HG03135 (cell line): ENCODE measurements at regions not wholly inside any gene's neighbourhood (a gene's known extent, or its start where the extent isn't known, plus 50 kb on each side); places are given as distances from the start of the nearest gene placed in this dataset.
A peak's percentile ranks its signal among the peaks of the same experiment; 100 is the strongest.

Experiments
- ATAC-seq: cut with Tn5 transposase; IDR thresholded peaks from one replicate; pipeline ENCODE4 v1.9.1; 2021; ENCODE audit warnings: mild to moderate bottlenecking, moderate library complexity; ENCODE audit not compliant: unreplicated experiment

DNA sequence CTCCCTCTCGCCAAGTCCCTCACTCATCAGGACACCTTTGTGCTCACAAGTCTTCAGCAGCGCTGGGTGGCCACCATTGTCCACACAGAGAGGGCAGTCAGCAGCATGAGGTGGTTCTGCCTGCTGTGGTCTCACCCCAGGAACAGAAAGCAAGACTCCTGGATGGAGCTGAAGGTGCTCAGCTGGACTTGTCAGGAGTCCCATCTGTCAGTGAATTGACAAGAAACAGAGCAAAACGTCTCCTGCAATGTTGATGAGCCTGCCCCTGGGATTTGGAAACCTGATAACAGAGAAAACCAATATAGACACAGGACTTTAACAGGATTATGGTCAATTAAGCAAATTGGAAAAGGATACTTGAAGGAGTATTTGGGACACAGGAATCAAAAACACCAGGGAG is 122.2 kb upstream of the PRSS58 start:
- ATAC-seq, result no peak

DNA sequence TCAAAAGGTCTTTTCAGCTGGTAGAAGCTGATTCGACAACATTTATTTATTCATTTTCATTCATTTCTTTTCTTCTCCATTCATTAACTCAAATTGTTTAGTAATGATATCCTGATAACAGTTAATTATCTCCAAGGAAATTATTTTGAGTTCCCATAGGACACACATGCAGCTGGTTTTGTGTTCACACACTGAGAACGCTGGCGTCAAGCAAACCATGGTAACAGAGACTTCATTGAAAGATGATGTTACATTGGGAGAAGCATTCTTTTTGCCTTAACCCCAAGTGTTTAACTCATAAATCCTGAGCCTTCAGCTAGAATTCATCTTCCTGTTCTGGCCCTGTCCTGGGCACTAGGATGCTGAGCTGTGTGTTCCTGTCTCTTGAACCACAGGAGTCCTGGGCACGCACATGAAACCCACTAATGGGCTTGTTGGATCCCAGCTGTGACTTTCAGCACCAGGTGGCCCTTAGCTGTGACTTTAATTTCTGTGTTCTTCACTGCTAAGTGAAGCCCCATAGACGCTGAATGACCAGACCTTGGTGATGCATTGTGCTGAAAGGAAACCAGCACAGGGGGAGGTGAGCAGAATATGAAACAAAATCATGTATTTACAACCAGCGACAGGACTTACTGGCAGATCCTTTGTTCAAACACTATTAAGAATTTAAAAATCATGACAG is 121.5 kb upstream of the PRSS58 start:
- ATAC-seq, result no peak

DNA sequence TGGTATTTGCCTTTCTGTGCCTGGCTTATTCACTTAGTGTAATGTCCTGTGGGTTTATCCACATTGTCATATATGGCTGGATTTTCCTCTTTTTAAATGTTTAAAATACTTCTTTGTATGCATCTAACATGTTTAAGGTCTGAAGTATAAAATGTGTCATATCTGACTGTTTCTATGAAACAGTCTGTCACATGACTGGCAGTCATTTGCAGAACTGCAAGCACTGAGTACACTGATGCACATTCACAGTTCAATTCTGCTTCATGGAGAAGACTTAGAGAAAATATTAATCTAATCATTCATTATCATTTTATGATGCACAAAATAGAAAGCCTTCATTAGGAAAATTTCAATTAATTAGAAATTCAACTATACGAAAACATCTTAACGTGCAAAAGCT is 119.7 kb upstream of the PRSS58 start:
- no peak for ATAC-seq

DNA sequence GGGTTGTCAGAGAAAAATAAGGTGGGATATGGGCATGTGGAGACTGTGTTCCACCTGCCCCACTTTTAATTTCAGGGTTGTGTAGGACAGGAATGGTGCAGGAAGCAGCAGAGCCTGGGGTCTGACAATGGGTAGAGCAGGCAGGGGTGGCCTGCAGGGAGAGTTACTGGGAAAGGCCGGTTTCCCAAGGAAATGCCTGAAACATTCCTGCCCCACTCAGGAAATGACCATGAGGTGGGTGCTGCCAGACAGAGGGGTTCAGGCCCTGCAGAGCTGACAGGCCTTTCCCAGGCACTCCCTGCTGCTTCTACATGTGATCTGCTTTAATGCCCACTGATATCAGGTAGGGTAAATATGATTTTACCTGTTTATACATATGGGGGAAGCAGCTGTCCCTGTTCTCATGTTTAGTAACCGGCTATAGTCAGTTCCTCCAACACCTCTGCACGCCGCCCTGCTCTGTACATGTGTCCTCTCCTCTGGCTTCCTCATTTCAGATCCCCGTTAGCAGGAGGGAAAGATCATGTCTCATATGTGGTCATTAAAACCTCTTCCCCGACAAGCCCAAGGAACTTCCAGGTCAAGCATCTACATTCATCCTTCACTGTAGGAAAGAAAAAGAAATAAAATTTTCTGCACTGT is 118.6 kb upstream of the PRSS58 start:
- no peak for ATAC-seq

DNA sequence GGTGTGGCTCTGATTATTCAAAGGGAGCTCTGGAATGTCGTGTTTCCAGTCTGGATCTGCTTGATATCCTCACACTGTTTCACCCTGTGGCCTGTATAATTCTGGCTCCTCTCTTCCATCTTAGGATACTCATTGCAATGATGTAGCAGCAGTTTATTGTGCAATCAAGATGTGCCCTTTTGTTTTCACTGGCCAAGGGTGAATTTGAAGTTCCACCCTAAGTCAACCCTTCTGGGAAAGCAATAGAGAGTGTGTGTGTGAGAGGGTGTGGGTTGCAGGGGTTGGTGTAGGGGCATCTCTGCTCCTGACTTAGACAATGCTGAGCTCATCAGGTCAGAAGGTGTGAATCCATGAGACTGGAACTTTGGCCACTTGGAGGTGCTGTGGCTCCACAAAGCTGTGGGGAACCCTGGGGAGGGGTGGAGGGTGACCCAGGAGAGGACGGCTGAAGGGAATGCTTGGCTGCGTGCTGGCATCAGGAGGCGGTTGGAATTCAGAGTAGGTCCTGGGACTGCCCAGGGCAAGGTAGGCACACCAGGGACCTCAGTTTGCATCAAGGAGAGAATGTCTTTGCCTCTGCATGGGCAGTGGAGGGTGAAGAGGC is 118.0 kb upstream of the PRSS58 start:
- no peak for ATAC-seq

DNA sequence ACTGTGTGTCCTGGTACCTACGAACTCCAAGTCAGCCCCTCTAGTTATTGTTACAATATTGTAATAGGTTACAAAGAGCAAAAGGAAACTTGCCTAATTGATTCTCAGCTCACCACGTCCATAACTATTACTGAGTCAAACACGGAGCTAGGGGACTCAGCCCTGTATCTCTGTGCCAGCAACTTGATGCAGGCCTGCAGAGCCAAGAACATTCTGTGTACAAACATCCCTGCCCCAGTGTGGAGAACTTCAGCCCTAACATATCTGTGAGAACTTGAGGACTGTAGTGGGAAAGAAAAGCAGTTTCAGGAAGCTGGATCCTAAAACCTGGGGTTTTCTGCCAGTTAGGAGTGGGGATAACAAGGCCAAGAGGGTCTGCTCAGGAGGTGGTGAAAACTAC is 114.9 kb upstream of the PRSS58 start:
- no peak for ATAC-seq

DNA sequence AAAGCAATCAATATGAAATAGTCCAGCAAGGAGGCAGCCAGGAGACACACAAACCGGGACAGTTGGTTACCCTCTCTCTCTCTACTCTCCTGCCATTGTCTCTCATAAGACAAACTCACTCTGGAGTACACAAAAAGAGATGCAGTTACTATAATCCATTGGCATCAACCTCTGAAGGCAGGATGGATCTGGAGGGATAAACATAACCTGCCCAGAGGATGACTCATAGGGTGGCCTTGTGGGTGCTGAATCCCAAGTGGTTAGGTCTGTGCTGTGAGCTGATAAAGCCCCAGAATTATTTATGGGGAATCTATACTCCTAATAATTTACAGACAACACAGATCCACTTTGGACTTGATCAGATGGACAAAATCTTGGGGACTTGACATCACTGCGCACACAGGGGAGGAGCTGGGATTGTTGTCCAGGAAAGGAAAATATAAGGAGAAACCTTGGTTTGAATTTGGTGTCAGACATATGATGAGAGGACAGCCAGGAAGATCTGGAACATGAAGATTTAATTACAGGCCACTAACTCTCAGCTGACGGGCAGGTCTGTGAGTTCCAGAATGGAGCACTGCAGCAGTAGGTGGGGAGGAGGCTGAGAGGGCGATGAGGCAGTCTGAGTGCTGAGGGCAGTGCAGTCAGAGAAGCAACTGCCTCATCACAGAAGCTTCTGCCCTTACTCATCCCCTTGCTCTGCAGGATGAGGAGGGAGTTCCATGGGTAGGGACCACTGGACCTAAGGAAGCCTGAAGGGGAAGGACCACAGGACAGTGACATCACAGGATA is 113.9 kb upstream of the PRSS58 start:
- ATAC-seq, result no peak

DNA sequence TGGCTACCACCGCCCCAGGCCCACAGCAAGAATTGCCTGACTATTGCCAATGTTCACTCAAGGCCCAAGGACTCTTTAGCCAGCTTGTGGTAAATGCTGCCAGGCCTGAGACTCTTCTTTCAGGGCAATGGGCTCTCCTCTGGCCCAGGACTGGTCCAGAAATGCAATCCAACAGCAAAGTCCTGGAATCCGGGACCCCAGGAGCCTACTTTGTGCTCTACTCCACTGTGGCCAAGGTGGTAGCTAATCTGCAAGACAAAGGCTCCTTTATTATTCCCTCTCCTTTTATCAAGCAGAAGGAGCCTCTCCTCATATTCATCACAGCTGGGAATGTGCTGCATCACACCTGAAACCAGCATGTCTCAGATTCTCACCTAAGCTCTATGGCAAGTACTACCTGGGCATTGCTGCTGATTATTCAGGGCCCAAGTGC is 107.6 kb upstream of the PRSS58 start:
- ATAC-seq, result no peak

DNA sequence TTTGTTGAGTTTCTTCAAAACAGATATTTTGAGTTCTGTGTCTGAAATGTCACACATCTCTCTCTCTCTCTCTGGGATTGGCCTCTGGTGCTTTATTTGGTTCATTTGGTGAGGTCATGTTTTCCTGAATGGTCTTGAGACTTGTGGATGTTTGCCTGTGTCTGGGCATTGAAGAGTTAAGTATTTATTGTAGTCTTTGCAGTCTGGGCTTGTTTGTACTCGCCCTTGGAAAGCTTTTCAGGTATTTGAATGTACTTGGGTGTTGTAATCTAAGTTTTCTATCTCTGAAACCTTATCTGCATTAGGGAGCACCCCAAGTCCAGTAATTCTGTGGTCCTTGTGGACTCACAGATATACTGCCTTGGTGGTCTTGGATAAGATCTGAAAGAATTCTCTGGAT is 106.7 kb upstream of the PRSS58 start:
- ATAC-seq, result no peak

DNA sequence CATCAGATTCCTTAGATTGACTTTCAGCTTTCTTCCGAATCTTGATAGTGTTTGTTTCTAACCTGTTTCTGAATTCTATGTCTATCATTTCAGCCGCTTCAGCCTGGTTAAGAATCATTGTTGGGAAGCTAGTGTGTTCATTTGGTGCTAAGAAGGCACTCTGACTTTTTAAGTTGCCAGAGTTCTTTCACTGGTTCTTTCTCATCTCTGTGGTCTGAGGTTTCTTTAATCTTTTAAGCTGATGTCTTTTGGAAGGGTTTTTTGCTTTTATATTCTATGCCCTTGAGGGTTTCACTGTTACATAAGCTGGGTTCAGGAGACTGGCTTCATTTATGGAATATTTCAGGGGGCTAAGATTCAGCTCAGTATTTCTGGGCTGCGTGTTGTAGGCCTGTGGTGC is 104.5 kb upstream of the PRSS58 start:
- ATAC-seq, result no peak

DNA sequence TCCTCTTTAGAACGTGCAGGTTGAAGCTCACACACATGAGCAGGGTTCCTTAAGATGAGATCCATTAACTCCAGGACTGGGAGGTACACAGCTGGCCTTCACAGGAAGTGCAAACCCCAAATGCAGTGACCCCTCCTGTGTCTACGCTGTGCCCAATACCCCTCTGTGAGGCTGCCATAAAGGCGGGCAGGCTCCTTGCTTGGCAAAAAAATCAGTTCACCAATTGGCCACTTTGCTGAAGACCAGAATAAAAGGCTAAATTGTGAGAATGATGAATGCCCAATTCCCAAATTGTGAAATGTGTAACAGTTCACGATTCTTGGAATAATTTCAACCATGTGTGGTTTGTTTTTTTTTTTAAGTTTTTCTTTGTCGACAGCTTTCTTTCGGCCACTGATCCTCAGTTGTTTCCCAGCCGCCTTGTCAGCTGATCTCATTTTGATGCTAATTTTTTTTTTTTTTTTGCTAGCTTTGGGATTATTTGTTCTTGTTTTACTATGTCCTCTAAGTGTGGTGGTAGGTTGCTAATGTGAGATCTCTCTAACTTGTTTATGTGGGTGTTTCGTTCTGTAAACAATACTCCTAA is 101.9 kb upstream of the PRSS58 start:
- no peak for ATAC-seq

DNA sequence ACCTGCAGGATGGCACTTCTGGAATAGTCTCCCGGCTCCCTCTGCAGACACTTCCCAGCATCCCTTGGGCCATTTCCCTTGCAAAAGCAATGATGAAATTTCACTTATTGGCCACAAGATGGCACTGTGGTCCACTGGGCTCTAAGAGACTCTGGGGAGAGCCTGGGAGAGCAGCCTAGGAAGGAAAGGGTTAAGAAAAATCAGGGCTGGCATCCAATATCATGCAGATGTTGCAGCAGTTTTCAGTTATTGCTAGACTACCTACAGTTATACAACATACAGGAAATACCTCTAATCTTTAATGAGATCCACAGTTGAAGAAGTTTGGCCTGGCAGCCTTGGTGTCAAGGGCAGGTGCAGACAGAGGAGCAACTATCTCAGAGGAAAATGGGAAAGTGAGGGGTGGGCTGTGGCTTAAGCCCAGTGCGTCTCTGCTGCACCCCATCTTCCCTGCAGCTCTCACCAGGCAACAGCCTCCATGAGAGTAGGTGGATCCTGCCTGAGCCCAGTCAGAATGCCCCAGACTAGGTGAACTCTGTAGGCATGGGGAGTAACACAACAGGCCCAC is 100.2 kb upstream of the PRSS58 start:
- peak; percentile 84 for ATAC-seq

DNA sequence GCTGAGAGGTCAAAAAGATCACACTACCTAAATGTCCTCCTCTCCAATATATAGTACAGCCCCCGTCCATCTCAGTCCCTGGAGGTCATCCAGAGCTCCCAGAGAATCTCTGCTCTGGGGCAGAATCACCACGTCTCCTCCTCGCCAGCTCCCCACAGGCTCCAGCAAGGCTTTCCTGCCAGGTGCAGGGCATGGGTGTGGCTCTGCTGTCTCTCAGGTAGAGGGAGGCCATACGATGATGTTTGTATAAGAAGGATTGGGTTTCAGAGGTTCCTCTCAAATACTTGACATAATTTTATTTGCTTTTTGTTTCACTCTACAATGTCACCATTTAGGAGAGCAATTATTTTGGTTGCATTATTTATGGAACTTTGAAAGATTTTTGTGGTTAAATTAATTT is 98.3 kb upstream of the PRSS58 start:
- ATAC-seq, result no peak

DNA sequence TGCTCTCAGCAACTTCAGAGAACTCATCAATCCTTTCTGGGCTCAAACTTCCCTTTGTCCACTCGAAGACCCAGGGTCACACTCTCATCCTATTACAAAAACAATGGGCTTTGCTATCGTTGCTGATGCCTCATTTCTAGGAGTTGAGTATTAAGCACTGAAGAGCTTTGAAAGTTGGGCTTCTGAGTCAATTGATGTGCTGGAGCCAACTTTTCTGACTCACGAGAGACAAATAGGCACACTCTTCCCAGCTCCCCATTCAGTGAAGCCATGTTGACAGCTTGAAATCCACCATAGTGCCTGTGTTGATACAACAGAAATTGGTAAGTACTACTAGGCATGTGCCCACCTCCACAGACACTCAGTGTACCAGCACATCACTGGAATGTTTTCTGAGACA is 97.5 kb upstream of the PRSS58 start:
- no peak for ATAC-seq

DNA sequence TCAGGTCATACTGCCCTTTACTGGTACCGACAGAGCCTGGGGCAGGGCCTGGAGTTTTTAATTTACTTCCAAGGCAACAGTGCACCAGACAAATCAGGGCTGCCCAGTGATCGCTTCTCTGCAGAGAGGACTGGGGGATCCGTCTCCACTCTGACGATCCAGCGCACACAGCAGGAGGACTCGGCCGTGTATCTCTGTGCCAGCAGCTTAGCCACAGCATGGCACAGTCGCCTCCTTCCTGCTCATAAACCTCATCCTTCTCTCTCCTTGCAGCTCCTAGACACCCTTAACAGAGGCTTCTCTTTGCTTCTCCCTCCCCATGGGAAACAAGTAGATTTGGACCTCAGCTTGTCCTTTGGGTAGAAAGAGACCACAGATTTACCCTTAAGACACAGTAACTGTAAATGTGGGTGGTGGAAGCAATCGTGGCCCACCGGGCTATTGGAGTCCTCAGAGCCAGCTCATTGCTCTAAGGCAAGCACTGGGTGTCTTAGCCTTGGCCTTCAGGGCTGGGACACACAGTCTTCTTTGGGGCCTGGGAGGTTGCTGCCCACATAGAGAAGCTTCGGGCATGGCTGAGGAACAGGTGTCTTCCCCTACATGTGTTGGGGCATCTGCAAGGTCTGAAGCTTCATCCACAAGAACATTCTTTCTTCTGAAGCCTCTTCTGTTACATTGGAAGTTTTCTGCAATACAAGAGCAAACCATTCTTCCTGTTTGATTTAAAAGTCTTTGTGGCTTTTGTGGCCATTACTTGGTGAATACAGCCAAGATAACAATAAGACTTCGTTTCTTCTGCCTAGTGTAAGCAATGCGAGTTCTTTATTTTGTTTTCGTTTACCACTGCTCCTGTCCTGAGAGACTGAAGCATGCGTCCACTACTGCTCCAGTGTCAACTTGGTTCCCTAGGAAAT is 95.5 kb upstream of the PRSS58 start:
- no peak for ATAC-seq

DNA sequence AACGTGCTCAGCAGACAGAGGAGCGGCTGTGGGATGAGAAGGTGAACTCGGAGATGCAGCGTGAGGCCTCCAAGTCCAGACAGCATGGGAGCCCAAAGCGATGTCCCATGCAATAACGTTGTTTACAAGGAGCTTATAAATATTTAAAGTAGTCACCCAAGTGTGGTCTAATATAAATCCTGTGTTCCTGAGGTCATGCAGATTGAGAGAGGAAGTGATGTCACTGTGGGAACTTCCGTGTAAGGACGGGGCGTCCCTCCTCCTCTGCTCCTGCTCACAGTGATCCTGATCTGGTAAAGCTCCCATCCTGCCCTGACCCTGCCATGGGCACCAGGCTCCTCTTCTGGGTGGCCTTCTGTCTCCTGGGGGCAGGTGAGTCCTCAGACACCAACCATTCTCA is 94.7 kb upstream of the PRSS58 start:
- ATAC-seq, result no peak

DNA sequence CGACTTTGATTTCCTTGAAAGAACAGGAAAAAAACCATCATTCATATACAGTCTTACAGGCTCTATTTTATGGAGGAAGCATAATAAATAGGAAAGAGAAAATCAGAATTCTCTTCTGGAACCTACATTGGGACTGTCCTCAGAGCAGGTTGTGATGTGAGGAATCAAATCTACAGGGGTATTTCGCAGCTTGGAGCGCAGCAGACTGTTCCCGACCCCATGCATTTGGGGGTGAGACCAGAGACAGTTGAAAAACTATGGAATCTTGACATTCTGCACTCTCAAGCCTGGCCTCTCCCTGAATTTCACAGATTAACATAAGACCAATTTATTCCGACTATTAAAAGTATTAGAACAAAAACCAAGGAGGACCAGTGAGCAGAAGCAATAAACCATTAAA is 93.3 kb upstream of the PRSS58 start:
- no peak for ATAC-seq

DNA sequence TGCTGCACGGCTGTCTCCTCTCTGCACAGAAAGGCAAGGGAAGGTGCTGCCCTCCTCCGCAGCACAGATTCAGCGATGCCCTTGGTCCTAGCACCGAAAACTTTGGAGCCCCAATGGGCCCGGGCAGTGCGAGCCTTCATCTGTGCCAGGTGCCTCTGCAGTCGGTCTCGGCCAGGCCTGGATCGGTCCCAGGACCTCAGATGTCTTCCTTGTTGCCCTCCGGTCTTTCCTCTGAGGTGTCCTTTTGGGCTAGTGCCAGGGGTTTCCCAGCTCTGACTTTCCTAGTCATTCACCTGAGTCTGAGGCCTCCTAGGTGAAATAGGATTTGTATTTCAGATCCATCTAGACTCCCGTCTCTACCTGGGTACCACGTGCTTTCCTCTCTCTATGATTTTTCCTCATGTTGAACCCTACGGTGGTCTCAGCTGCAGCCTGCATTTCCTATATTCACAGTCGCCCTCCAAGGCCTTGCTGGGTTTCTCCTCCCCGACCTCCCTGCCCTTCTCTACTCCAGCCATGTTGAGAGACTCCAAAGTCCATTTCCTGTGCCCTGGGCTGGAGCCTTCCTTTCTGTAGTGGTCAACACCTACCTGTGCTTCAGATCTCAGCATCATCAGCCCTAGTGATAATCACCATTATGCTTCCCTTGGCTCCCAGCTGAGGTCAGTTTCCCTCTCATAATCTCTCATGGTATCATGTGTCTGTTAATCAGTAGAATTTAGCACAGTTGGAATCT is 92.0 kb upstream of the PRSS58 start:
- no peak for ATAC-seq

DNA sequence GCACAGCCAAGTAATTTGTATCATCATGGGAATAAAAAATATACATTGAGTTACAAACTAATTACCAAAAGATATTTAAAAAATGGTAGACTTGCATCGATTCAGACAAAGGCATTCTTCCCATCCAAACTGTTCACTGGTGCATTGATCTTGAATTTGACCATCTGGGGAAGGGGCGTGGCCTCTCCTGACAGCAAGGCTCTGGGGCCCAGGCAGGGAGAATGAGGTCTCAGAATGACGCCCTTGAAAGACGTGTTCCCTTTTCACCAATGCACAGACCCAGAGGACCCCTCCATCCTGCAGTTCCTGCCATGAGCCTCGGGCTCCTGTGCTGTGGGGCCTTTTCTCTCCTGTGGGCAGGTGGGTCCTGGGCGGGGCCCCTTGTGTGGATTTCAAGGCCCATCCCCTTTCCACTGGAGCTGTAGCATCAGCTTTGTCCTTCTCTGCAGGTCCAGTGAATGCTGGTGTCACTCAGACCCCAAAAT is 91.1 kb upstream of the PRSS58 start:
- no peak for ATAC-seq
